Testis (tissue), 2 donors: ENCODE measurements at regions not wholly inside any gene's neighbourhood (a gene's known extent, or its start where the extent isn't known, plus 50 kb on each side); places are given as distances from the start of the nearest gene placed in this dataset.

Source experiments
- POLR2A ChIP-seq: fragments of 450-650 bp; IDR thresholded peaks from one replicate; pipeline ENCODE4 v1.6.1; 2017; ENCODE audit warnings: antibody characterized with exemption, mild to moderate bottlenecking, moderate library complexity
- TF ChIP-seq, protein P1 (sequence below), 3 experiments: fragments of 450-650 bp in 2 of 3; fragments of 200-600 bp in 1 of 3; sonication (generic) in 1 of 3; IDR thresholded peaks; one replicate each; pipeline ENCODE4 v1.5.1; 2016 to 2019; ENCODE audit warnings: antibody characterized with exemption in 3 of 3, mild to moderate bottlenecking in 2 of 3, moderate library complexity in 1 of 3

DNA sequence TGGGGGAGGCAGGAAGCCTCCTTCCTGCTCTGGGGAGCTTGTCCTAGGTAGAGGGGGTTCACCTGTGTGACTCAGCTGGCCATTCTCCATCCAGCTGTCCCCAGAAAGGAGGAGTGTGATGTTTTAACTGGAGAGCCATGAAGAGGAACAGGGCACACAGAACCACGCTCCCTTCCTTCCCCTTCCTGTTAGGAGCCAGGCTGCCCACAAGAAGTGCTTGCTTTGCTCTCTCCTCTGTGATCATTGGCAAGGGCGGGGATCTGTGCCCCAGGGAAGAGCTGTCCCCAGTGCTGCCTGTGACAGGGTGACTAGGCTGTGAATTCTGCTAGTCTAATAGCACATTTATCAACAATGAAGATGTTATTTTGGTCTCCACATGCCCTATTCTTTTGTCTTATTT is 169.6 kb upstream of the GATB start:
- TF ChIP-seq, protein P1, sequence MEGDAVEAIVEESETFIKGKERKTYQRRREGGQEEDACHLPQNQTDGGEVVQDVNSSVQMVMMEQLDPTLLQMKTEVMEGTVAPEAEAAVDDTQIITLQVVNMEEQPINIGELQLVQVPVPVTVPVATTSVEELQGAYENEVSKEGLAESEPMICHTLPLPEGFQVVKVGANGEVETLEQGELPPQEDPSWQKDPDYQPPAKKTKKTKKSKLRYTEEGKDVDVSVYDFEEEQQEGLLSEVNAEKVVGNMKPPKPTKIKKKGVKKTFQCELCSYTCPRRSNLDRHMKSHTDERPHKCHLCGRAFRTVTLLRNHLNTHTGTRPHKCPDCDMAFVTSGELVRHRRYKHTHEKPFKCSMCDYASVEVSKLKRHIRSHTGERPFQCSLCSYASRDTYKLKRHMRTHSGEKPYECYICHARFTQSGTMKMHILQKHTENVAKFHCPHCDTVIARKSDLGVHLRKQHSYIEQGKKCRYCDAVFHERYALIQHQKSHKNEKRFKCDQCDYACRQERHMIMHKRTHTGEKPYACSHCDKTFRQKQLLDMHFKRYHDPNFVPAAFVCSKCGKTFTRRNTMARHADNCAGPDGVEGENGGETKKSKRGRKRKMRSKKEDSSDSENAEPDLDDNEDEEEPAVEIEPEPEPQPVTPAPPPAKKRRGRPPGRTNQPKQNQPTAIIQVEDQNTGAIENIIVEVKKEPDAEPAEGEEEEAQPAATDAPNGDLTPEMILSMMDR (IDR thresholded peaks at IDR 0.05): no peak
- TF ChIP-seq POLR2A: no peak
